Kidney (tissue), 13 donors: ENCODE measurements at regions not wholly inside any gene's neighbourhood (a gene's known extent, or its start where the extent isn't known, plus 50 kb on each side); places are given as distances from the start of the nearest gene placed in this dataset.

ENCODE experiments used
- DNase-seq, 5 donors: peaks; one replicate each; pipeline ENCODE4 v3.0.0-alpha.2; 2013 to 2020
- FAIRE-seq: peaks from 2 replicates; lab custom pipeline; 2012; peaks lifted over from hg19 to GRCh38; lab: Jason Lieb, UNC
- H3K27ac ChIP-seq, 2 donors: one replicate each; pipeline ENCODE4 v1.7.0; 2013; ENCODE audit warnings: low read depth in 2 of 2, low read length in 2 of 2, inconsistent platforms in 1 of 2
- H3K27me3 ChIP-seq: one replicate; pipeline ENCODE4 v1.7.1; 2013; ENCODE audit warnings: low read length, inconsistent platforms; ENCODE audit not compliant: control insufficient read depth, insufficient read depth
- H3K36me3 ChIP-seq, 3 donors: one replicate each; pipeline versions ENCODE4 v1.7.0 to v1.7.1; 2013; ENCODE audit warnings: low read length in 3 of 3, control low read depth in 1 of 3, inconsistent platforms in 1 of 3; ENCODE audit not compliant: insufficient read depth in 3 of 3, control insufficient read depth in 2 of 3
- H3K4me1 ChIP-seq, 3 donors: one replicate each; pipeline versions ENCODE4 v1.7.0 to v1.7.1; 2013; ENCODE audit warnings: low read length in 3 of 3, inconsistent platforms in 1 of 3, low read depth in 1 of 3; ENCODE audit not compliant: control insufficient read depth in 2 of 3, insufficient read depth in 2 of 3
- H3K4me3 ChIP-seq, 3 donors: one replicate each; pipeline versions ENCODE4 v1.7.0 to v1.8.1; 2013; ENCODE audit warnings: low read length in 3 of 3, control low read depth in 1 of 3, inconsistent platforms in 1 of 3
- H3K9ac ChIP-seq, 3 donors: one replicate each; pipeline versions ENCODE4 v1.7.0 to v1.7.1; 2013; ENCODE audit warnings: low read length in 3 of 3, control low read depth in 1 of 3, inconsistent platforms in 1 of 3
- H3K9me3 ChIP-seq, 3 donors: one replicate each; pipeline versions ENCODE4 v1.7.0 to v1.7.1; 2013; ENCODE audit warnings: low read length in 3 of 3, control low read depth in 1 of 3, inconsistent platforms in 1 of 3; ENCODE audit not compliant: control insufficient read depth in 2 of 3, insufficient read depth in 1 of 3
- CTCF ChIP-seq: IDR thresholded peaks from 3 replicates; pipeline ENCODE4 v1.5.1; 2012; ENCODE audit warnings: mild to moderate bottlenecking, moderate library complexity, borderline replicate concordance; ENCODE audit not compliant: insufficient read depth; ENCODE audit errors: extremely low read depth
- intact Hi-C: fragments of 100-400 bp; cut with DNase I; formaldehyde crosslinking; loops from one replicate; pipeline ENCODE4 v1.11.1; 2022
- donor health status: control.
- donor health status: control.
- donor health status: control.
- donor health status: control.
- donor health status: control.
- donor health status: DM: yes; HTN: yes; CAD: no.
- donor health status: Normal renal cell carcinoma (clear cell type).

- no peak overlapping the region for H3K9ac ChIP-seq
- no peak overlapping the region for H3K4me3 ChIP-seq
- DNase-seq (no peak), FAIRE-seq (no peak)
- H3K9me3 ChIP-seq: no peaks in the 10 kb centered on the region
- H3K27me3 ChIP-seq: no peaks in the 10 kb centered on the region
- intact Hi-C loops: no loop called here
- no peaks in the 10 kb centered on the region for H3K36me3 ChIP-seq
- TF ChIP-seq CTCF: no peak
- H3K27ac ChIP-seq: no peak overlapping the region
- no peaks in the 10 kb centered on the region for H3K4me1 ChIP-seq
Observed at GRCh38 chr11:105486929-105487328, 122.9 kb upstream of the GRIA4 start.

GRCh38 chr11:105469931-105470330, 139.9 kb upstream of the GRIA4 start:
- Histone ChIP-seq H3K9ac (no peak overlapping the region), H3K4me1 (no peaks in the 10 kb centered on the region), H3K27me3 (no peaks in the 10 kb centered on the region), H3K36me3 (no peaks in the 10 kb centered on the region), H3K4me3 (no peak overlapping the region), H3K9me3 (no peaks in the 10 kb centered on the region), H3K27ac (no peak overlapping the region)
- intact Hi-C loops: no loop called here
- DNase-seq: no peak
- no peak for FAIRE-seq
- no peak for TF ChIP-seq CTCF

DNA sequence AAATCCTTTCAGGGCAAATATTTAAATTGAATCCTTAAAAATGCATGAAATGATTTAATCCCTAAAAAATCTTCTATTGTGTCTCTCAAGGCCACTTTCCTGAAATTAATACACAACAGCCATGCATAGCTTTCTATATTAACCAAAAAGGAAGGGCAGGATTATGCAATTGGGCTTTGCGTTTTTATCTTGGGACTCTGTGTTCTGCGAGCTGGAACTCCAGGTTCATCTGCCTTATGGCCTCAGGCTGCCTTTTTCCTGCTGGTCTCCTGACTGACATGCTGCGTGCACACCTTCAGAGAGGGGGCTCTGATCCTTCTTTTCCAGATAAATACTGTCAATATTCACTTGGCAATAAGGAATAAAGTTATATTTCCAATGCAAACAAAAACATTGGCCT, 141.7 kb upstream of the GRIA4 start:
- FAIRE-seq (no peak), DNase-seq (no peak)
- Histone ChIP-seq H3K4me3 (no peak overlapping the region), H3K4me1 (no peaks in the 10 kb centered on the region), H3K9me3 (no peaks in the 10 kb centered on the region), H3K27ac (no peak overlapping the region), H3K9ac (no peak overlapping the region), H3K27me3 (no peaks in the 10 kb centered on the region), H3K36me3 (no peaks in the 10 kb centered on the region)
- no peak for TF ChIP-seq CTCF
- intact Hi-C loops: no loop called here

DNA sequence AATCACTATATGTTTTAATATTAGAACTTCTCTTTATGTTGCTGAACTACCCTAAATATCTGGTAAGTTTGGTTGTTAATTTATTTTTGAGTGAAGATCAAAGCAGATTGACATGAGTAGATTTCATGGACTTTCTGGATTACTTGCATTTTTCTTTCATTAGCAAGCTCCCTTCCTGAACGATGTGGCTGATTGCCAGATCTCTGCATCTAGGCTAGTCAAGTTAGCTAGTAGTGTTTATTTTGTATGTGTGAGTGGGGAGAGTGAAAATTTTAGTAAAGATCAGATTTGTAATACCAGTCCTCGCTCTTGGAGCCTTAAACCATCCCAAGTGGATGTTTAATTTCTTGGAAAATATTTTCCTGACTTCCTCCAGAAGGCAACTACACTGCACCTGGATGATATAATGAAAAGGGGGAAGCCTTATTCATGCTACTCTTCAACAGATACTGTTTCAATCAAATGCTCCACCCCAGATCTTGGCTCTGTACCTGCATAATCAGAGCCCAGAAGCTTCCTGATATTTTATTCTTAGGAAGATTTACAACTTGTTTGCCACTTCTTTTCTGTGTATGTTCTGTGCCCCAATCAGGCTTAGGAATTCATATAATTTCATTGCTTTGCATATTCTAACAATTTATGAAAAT, 143.2 kb upstream of the GRIA4 start:
- Histone ChIP-seq H3K27ac (no peak overlapping the region), H3K9ac (no peak overlapping the region), H3K4me1 (no peaks in the 10 kb centered on the region), H3K27me3 (no peaks in the 10 kb centered on the region), H3K4me3 (no peak overlapping the region), H3K36me3 (no peaks in the 10 kb centered on the region), H3K9me3 (no peaks in the 10 kb centered on the region)
- DNase-seq (peak in 2 of 5 donors; percentile 32 to 56), FAIRE-seq (no peak)
- intact Hi-C loops: no loop called here
- TF ChIP-seq CTCF: no peak
